RWPE1 (cell line): ENCODE measurements at regions not wholly inside any gene's neighbourhood (a gene's known extent, or its start where the extent isn't known, plus 50 kb on each side); places are given as distances from the start of the nearest gene placed in this dataset.
"Not testable (repeated sequence)": the region's sequence is repeated elsewhere in the genome, so short reads cannot be mapped to it uniquely, and the experiment has no call there.

Experiments used
- CTCF ChIA-PET: fragments of 350-600 bp; sonication (Branson Sonifier 250); formaldehyde crosslinking; extraction: SDS; loops from one replicate; lab custom pipeline; 2021; lab: Yijun Ruan, JAX
- POLR2A ChIA-PET: fragments of 400-600 bp; formaldehyde crosslinking; extraction: SDS; loops from one replicate; lab custom pipeline; 2020; ENCODE audit warnings: antibody characterized with exemption; ENCODE audit not compliant: low non-redundant PET; lab: Yijun Ruan, JAX
- DNase-seq: peaks from one replicate; pipeline ENCODE4 v3.0.0; 2012; ENCODE audit warnings: low spot score
- H3K27ac ChIP-seq: fragments of 450-650 bp; 2 replicates; pipeline ENCODE4 v1.5.1; 2017
- CTCF ChIP-seq: fragments of 450-650 bp; conservative IDR thresholded peaks from 2 replicates; pipeline ENCODE4 v1.5.1; 2017; ENCODE audit warnings: low read depth, mild to moderate bottlenecking

GRCh38 chr7:142438923-142439515, 181.2 kb upstream of the PRSS58 start:
- no peak for DNase-seq
- H3K27ac ChIP-seq: no peak overlapping the region
- CTCF ChIA-PET: no interaction called here
- TF ChIP-seq CTCF: no peak
- POLR2A ChIA-PET: no interaction called here

DNA sequence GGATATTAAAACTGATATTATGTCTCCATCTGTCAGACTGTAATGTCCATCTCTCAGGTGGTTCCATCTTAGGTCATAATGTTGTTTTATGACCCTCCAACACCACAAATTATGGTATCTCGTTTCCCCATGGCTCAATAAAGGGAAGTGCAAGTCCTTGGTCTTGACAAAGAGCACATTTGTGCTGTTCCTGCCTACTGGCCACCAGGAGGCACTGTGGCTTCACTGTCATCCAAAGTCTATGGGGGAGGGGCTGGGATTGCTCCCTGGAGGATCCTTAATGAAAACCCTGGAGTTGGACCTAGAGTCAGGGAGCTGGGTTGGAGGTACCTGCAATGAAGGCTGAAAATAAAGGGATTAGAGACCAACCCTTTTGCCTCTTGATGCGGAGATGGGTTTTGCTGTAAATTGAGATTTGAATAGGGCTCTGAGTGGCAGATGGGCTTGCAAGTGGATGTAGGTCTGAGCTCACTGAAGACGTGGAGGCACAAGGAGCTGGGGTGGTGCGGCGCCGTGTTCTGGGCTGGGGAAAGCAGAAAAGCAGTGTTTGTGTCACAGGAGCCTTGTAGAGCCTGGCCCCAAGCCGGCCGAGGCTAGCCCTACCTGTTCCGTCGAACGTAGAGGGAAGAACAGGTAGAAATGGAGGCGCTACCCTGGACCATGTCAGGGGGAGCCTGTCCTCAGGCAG, 180.5 kb upstream of the PRSS58 start:
- DNase-seq: no peak
- CTCF ChIA-PET: no interaction called here
- POLR2A ChIA-PET: no interaction called here
- no peak for TF ChIP-seq CTCF
- H3K27ac ChIP-seq: no peak overlapping the region

DNA sequence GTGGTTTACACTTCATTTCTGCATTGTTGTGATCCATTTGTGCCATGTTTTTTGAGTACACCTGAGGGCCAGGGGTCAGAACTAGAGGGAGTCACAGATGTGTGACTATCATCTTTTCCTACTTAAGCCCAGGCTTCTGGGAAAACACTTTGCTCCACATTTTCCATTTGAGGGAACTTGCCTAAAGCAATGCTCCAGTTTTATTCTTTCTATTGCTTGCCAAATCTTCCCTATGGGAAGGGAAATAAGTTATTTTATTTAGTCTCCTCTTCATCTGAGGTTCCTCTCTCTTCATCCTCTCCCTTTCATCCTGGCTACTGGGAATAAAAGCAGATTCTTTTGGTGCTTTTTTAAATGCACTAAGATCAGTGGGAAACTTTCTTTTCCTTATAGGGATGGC, 179.9 kb upstream of the PRSS58 start:
- no peak overlapping the region for H3K27ac ChIP-seq
- DNase-seq: no peak
- TF ChIP-seq CTCF: no peak
- POLR2A ChIA-PET: no interaction called here
- CTCF ChIA-PET: no interaction called here

DNA sequence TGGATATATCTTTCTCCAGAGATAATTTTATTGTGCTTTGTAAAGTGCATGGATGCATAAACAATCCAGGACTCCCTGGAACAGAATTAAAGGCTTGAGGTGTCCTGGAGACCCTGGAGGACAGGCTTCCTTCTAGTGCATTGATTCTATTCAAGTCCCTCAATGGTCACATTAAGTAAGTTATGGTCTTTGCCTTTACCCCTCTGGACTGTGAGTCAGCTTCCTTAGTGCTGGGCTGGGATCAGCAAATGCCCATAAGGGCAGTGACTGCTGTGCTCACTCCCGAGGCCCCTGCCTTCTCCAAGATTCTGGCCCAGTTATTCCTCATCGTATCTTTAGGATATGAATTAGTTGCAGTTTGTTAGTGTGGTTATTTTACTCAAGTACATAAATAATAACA, 178.7 kb upstream of the PRSS58 start:
- TF ChIP-seq CTCF: no peak
- no peak overlapping the region for H3K27ac ChIP-seq
- ChIA-PET POLR2A (no interaction called here), CTCF (no interaction called here)
- no peak for DNase-seq

DNA sequence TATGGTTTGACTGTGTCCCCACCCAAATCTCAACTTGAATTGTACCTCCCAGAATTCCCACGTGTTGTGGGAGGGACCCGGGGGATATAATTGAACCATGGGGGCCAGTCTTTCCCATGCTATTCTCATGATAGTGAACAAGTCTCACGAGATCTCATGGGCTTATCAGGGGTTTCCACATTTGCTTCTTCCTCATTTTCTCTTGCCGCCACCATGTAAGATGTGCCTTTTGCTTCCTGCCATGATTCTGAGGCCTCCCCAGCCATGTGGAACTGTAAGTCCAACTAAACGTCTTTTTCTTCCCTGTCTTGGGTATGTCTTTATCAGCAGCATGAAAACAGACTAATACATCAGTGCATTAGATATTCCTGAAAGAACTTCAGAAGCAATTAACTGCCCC, 177.7 kb upstream of the PRSS58 start:
- CTCF ChIA-PET: interaction anchor here (0.6 kb wide), 1 partner anchor 532 kb away, joined by 4 read pairs; no protein-coding TSS in a partner anchor
- POLR2A ChIA-PET, DNase-seq, H3K27ac ChIP-seq: not testable (repeated sequence)

- no peak for TF ChIP-seq CTCF
- POLR2A ChIA-PET: no interaction called here
- CTCF ChIA-PET: no interaction called here
- no peak for DNase-seq
- H3K27ac ChIP-seq: no peak overlapping the region
Measured at GRCh38 chr7:142434666-142435167, 176.9 kb upstream of the PRSS58 start.

GRCh38 chr7:142434133-142434532, 176.3 kb upstream of the PRSS58 start:
- POLR2A ChIA-PET, DNase-seq, CTCF ChIA-PET, H3K27ac ChIP-seq: not testable (repeated sequence)
